ENCODE measurements at regions not wholly inside any gene's neighbourhood (a gene's known extent, or its start where the extent isn't known, plus 50 kb on each side); places are given as distances from the start of the nearest gene placed in this dataset.
"Not testable (repeated sequence)": the region's sequence is repeated elsewhere in the genome, so short reads cannot be mapped to it uniquely, and the experiment has no call there.

- TF ChIP-seq CTCF (IDR thresholded peaks at IDR 0.05), result no peak
- DNase-seq (no peak), ATAC-seq (no peak)
- 62 to 79% (median 69%) methylated on average over 1 of the region's 1 CpG for WGBS, 3 donors
- Histone ChIP-seq H3K4me1 (no peaks in the 10 kb centered on the region), H3K4me3 (no peak overlapping the region), H3K27ac (no peak overlapping the region), H3K27me3 (ENCODE audit: insufficient read depth in 3 of 3, low read length in 2 of 3) (no peaks in the 10 kb centered on the region), H3K36me3 (ENCODE audit: insufficient read depth in 1 of 2, low read depth in 1 of 2) (no peaks in the 10 kb centered on the region), H3K9me3 (no peaks in the 10 kb centered on the region)
- intact Hi-C loops (cut with DNase I), result no loop called here
Observed at GRCh38 chr7:13797545-13797944, 191.9 kb downstream of the ETV1 start.

DNA sequence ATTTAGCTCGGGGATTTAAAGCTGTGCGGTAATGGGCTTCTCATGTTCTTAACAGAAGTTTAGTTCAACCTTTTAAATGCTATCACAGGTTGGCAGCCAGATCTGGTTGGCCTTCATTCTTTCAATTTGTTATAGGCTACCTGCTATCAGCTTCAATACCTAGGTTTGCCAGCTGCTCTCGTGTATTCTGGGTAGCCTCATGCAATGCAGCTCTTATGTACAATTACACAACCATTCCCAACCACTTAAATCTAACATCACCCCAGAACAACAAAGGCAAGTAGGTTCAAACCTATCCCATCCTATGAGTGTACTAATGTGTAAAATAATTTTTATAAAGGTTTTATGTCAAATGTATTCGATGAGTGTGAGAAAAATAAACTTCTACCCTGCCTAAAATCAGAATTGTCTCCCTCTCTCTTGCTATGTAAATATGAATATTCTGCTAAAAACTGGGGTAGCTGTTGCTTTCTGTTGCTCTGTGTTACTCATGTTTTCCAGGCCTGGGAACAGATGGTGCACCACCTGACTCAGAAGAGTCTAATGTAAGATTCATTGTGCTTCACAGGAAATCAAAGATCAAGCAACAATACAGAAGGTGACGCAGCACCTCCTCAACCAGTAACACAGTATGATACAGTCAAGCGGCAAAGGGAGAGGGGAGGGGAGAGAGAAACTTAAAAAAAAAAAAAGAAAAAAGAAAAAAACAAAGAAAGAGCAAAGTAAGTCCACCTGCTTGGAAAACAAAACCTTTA lies 188.6 kb downstream of the ETV1 start:
- Histone ChIP-seq H3K27ac (no peak overlapping the region), H3K4me1 (no peaks in the 10 kb centered on the region), H3K27me3 (ENCODE audit: insufficient read depth in 3 of 3, low read length in 2 of 3) (no peaks in the 10 kb centered on the region), H3K4me3 (no peak overlapping the region), H3K9me3 (no peaks in the 10 kb centered on the region), H3K36me3 (ENCODE audit: insufficient read depth in 1 of 2, low read depth in 1 of 2) (no peaks in the 10 kb centered on the region)
- no peak for ATAC-seq
- intact Hi-C loops (cut with DNase I), result no loop called here
- 71 to 75% (median 75%) methylated on average over 6 of the region's 6 CpGs for WGBS, 3 donors
- DNase-seq, result no peak
- TF ChIP-seq CTCF (IDR thresholded peaks at IDR 0.05), result no peak

GRCh38 chr7:13801669-13802068 lies 187.8 kb downstream of the ETV1 start:
- TF ChIP-seq CTCF (IDR thresholded peaks at IDR 0.05), result no peak
- no peak for DNase-seq
- H3K27ac ChIP-seq, result no peak overlapping the region
- H3K27me3 ChIP-seq (ENCODE audit: insufficient read depth in 3 of 3, low read length in 2 of 3), result no peaks in the 10 kb centered on the region
- no peaks in the 10 kb centered on the region for H3K4me1 ChIP-seq
- WGBS, 3 donors, result 83 to 91% (median 88%) methylated on average over 1 of the region's 1 CpG
- ATAC-seq, result no peak
- H3K36me3 ChIP-seq (ENCODE audit: insufficient read depth in 1 of 2, low read depth in 1 of 2), result no peaks in the 10 kb centered on the region
- intact Hi-C loops (cut with DNase I), result no loop called here
- no peak overlapping the region for H3K4me3 ChIP-seq
- no peaks in the 10 kb centered on the region for H3K9me3 ChIP-seq

GRCh38 chr7:13802651-13803050 lies 186.8 kb downstream of the ETV1 start:
- no peak for TF ChIP-seq CTCF (IDR thresholded peaks at IDR 0.05)
- intact Hi-C loops (cut with DNase I), result no loop called here

GRCh38 chr7:13803134-13803533 lies 186.3 kb downstream of the ETV1 start:
- intact Hi-C loops (cut with DNase I), result no loop called here
- ATAC-seq, result no peak
- TF ChIP-seq CTCF (IDR thresholded peaks at IDR 0.05), result no peak
- no peaks in the 10 kb centered on the region for H3K9me3 ChIP-seq
- WGBS, 3 donors, result 87 to 93% (median 88%) methylated on average over 8 of the region's 8 CpGs
- no peaks in the 10 kb centered on the region for H3K4me1 ChIP-seq
- H3K4me3 ChIP-seq, result no peak overlapping the region
- no peak for DNase-seq
- no peak overlapping the region for H3K27ac ChIP-seq
- H3K36me3 ChIP-seq (ENCODE audit: insufficient read depth in 1 of 2, low read depth in 1 of 2), result no peaks in the 10 kb centered on the region
- no peaks in the 10 kb centered on the region for H3K27me3 ChIP-seq (ENCODE audit: insufficient read depth in 3 of 3, low read length in 2 of 3)

More at GRCh38 chr7:13802651-13803050, 186.8 kb downstream of the ETV1 start:
- Histone ChIP-seq H3K4me3 (no peak overlapping the region), H3K27me3 (ENCODE audit: insufficient read depth in 3 of 3, low read length in 2 of 3) (no peaks in the 10 kb centered on the region), H3K4me1 (no peaks in the 10 kb centered on the region), H3K27ac (no peak overlapping the region), H3K36me3 (ENCODE audit: insufficient read depth in 1 of 2, low read depth in 1 of 2) (no peaks in the 10 kb centered on the region), H3K9me3 (no peaks in the 10 kb centered on the region)
- WGBS, 3 donors, result 63 to 90% (median 72%) methylated on average over 1 of the region's 1 CpG
- ATAC-seq, result no peak
- no peak for DNase-seq

- H3K9me3 ChIP-seq; intact Hi-C loops (cut with DNase I); H3K36me3 ChIP-seq (ENCODE audit: insufficient read depth in 1 of 2, low read depth in 1 of 2); H3K27ac ChIP-seq; ATAC-seq; H3K27me3 ChIP-seq (ENCODE audit: insufficient read depth in 3 of 3, low read length in 2 of 3); H3K4me3 ChIP-seq; H3K4me1 ChIP-seq; DNase-seq: not testable (repeated sequence)
- 90 to 93% (median 91%) methylated on average over 33 of the region's 33 CpGs for WGBS, 3 donors
Observed at GRCh38 chr7:13806089-13806867, 183.2 kb downstream of the ETV1 start.

GRCh38 chr7:13817230-13817629 lies 172.2 kb downstream of the ETV1 start:
- intact Hi-C loops (cut with DNase I); H3K27ac ChIP-seq; H3K27me3 ChIP-seq (ENCODE audit: insufficient read depth in 3 of 3, low read length in 2 of 3); H3K36me3 ChIP-seq (ENCODE audit: insufficient read depth in 1 of 2, low read depth in 1 of 2); DNase-seq; H3K4me3 ChIP-seq; H3K4me1 ChIP-seq; H3K9me3 ChIP-seq; ATAC-seq: not testable (repeated sequence)

Measured in psoas muscle (tissue), 7 donors.